Stimulated activated naive B cell treated with anti-CD40 and anti-IgM and Interleukin-4, amounts not matched to agents 10 μg/mL and 1 μg/mL and 100 μg/mL, for 72 hours (primary cell): ENCODE measurements at regions not wholly inside any gene's neighbourhood (a gene's known extent, or its start where the extent isn't known, plus 50 kb on each side); places are given as distances from the start of the nearest gene placed in this dataset.

Source experiments
- ATAC-seq, 2 donors: fragments of 150-1000 bp; cut with Tn5 transposase; replicated peaks; 2 replicates each; pipeline ENCODE4 v1.10.0; 2021; ENCODE audit warnings: moderate library complexity in 1 of 2
- DNase-seq: peaks from one replicate; pipeline ENCODE4 v3.0.0; 2021
- H3K27ac Mint-ChIP-seq: one replicate; pipeline ENCODE4 v1.8.0; 2022; ENCODE audit warnings: mild to moderate bottlenecking, mixed read lengths
- H3K27me3 Mint-ChIP-seq, 2 donors: one replicate each; pipeline ENCODE4 v1.8.0; 2022; ENCODE audit warnings: mixed read lengths in 2 of 2
- H3K36me3 Mint-ChIP-seq, 2 donors: one replicate each; pipeline ENCODE4 v1.8.0; 2022; ENCODE audit warnings: mixed read lengths in 2 of 2, mild to moderate bottlenecking in 1 of 2
- H3K4me1 Mint-ChIP-seq, 2 donors: one replicate each; pipeline ENCODE4 v1.8.0; 2022; ENCODE audit warnings: mixed read lengths in 2 of 2, mild to moderate bottlenecking in 1 of 2
- H3K4me3 Mint-ChIP-seq, 2 donors: one replicate each; pipeline ENCODE4 v1.8.0; 2022; ENCODE audit warnings: mild to moderate bottlenecking in 2 of 2, mixed read lengths in 2 of 2, moderate library complexity in 1 of 2
- H3K9me3 Mint-ChIP-seq, 2 donors: one replicate each; pipeline ENCODE4 v1.8.0; 2022; ENCODE audit warnings: mixed read lengths in 2 of 2, mild to moderate bottlenecking in 1 of 2

DNA sequence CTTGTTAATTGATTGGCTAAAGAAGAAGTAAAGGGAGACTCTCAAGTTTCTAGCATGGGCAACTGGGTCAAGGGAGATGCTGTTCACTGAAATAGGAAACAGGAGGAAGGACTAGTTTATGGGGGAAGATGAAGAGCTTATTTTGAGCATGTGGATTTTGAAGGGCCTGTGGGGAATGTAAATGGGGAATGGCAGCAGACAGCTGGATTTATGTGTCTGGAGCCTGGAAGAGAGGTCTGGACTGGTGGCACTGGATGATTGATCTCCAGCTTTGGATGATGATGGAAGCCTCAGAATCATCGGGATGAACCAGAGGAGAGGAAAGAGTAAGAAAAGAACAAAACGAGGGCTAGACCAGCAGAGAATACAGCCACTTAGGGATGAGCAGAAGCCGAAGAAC, 54.9 kb upstream of the ENAH start:
- no peak overlapping the region for H3K27ac Mint-ChIP-seq
- no peaks in the 10 kb centered on the region for H3K9me3 Mint-ChIP-seq
- peaks cover 0 to 7% of the 10 kb centered on the region in 2 donors for H3K4me1 Mint-ChIP-seq
- no peaks in the 10 kb centered on the region for H3K36me3 Mint-ChIP-seq
- ATAC-seq (no peak), DNase-seq (no peak)
- no peak overlapping the region for H3K4me3 Mint-ChIP-seq
- H3K27me3 Mint-ChIP-seq = no peaks in the 10 kb centered on the region

DNA sequence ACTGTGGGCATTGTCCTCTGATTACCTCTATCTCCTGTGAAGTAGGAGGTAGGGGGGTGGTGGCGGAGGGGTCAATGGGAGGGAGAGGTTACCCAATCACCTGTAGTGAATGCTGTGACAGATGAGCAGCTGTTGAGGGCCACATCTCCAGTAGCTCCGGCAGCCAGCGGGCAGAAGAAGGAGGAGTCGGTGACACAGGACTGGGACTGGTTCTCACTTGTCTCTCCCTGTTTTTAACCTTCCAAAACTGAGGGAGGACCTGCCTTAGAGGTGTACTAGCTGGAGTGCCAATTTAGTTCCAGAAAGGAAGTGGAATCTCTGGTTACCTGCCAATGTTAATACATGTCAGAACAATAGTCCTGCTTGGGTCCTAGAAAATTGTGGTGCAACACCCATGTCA, 56.2 kb upstream of the ENAH start:
- no peak overlapping the region for H3K27ac Mint-ChIP-seq
- no peak for ATAC-seq
- H3K36me3 Mint-ChIP-seq = no peaks in the 10 kb centered on the region
- no peaks in the 10 kb centered on the region for H3K27me3 Mint-ChIP-seq
- peaks cover 0 to 7% of the 10 kb centered on the region in 2 donors for H3K4me1 Mint-ChIP-seq
- H3K9me3 Mint-ChIP-seq = no peaks in the 10 kb centered on the region
- no peak for DNase-seq
- H3K4me3 Mint-ChIP-seq = no peak overlapping the region

DNA sequence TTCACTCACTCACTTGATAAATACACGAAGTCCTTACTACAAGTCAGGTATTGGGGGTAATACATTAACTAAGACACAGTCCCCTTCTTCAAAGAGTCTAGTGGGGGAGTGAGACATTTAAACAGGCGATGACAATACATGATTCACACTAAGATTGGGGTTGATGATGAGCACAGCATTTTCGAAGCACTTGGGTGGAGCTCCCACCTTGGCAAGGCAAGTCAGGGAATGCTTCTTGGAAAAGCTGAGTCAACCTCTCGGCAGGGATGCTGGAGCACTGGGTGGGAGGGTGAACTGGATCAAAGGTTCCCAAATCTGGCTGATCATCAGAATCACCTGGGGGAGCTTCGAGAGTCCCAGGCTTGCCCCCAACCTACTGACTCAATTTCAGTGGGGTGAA, 57.9 kb upstream of the ENAH start:
- Mint-ChIP-seq H3K36me3 (no peaks in the 10 kb centered on the region), H3K4me3 (no peak overlapping the region), H3K9me3 (no peaks in the 10 kb centered on the region), H3K4me1 (peaks cover 0 to 7% of the 10 kb centered on the region in 2 donors), H3K27me3 (no peaks in the 10 kb centered on the region), H3K27ac (no peak overlapping the region)
- no peak for ATAC-seq
- no peak for DNase-seq

DNA sequence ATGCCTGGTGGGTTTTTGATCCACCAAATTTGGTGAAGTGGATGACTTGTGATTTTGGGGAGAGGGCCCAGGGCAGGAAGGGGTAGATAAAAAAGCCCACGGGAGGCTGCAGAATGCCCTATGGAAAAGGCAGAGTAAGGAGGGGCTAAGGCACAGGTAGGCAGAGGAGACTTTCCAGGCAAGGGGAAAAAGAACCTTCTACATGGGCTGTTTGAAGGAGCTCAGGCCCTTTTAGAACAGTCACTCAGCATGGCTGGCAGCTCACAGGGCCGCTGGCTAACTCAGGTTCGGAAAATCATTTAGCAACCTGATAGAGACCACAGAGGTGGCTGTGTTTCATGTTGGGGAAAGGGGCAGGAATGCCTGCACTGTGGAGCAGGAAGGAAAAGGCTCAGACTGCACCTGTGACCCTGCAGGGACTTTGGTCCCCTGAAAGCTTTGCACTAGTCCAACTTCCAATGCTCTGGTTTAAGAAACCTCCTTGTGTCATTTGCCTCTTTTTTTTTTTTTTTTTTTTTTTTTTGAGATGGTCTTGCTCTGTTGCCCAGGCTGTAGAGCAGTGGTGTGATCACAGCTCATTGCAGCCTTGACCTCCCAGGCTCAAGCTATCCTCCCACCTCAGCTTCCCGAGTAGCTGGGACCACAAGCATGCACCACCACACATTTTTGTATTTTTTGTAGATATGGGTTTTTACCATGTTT, 58.5 kb upstream of the ENAH start:
- ATAC-seq = no peak
- no peaks in the 10 kb centered on the region for H3K9me3 Mint-ChIP-seq
- H3K27me3 Mint-ChIP-seq = no peaks in the 10 kb centered on the region
- DNase-seq = no peak
- peaks cover 0 to 7% of the 10 kb centered on the region in 2 donors for H3K4me1 Mint-ChIP-seq
- no peak overlapping the region for H3K27ac Mint-ChIP-seq
- H3K4me3 Mint-ChIP-seq = no peak overlapping the region
- H3K36me3 Mint-ChIP-seq = no peaks in the 10 kb centered on the region

DNA sequence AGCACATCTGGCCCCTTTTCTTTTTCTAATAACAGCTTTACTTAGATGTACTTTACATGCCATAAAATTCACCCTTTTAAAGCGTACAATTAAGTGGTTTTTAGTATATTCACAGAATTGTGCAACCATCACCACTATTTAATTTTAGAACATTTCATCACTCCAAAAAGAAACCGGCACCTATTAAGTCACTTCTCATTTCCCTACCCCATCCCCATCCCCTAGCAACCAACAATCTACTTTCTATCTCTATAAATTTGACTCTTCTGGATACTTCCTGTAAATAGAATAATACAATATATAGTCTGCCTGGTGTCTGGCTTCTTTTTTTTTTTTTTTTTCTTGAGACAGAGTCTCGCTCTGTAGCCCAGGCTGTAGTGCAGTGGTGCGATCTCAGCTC, 59.5 kb upstream of the ENAH start:
- DNase-seq (no peak), ATAC-seq (peak in 1 of 2 donors; percentile 12)
- H3K27ac Mint-ChIP-seq = no peak overlapping the region
- H3K4me1 Mint-ChIP-seq = peaks cover 0 to 7% of the 10 kb centered on the region in 2 donors
- no peaks in the 10 kb centered on the region for H3K27me3 Mint-ChIP-seq
- no peaks in the 10 kb centered on the region for H3K9me3 Mint-ChIP-seq
- H3K36me3 Mint-ChIP-seq = no peaks in the 10 kb centered on the region
- no peak overlapping the region for H3K4me3 Mint-ChIP-seq

DNA sequence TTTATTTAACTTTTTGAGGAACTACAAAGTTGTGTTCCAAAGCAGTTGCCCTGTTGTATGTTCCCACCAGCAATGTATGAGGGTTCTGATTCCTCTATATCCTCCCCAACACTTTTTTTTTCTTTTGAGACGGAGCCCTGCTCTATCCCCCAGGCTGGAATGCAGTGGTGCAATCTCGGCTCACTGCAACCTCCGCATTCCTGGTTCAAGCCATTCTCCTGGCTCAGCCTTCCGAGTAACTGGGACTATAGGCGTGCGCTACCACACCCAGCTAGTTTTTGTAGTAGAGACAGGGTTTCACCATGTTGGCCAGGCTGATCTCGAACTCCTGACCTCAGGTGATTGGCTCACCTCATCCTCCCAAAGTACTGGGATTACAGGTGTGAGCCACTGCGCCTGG, 60.4 kb upstream of the ENAH start:
- Mint-ChIP-seq H3K4me1 (peaks cover 0 to 7% of the 10 kb centered on the region in 2 donors), H3K27me3 (no peaks in the 10 kb centered on the region), H3K9me3 (no peaks in the 10 kb centered on the region), H3K36me3 (no peaks in the 10 kb centered on the region), H3K4me3 (no peak overlapping the region), H3K27ac (no peak overlapping the region)
- DNase-seq = no peak
- ATAC-seq = no peak

DNA sequence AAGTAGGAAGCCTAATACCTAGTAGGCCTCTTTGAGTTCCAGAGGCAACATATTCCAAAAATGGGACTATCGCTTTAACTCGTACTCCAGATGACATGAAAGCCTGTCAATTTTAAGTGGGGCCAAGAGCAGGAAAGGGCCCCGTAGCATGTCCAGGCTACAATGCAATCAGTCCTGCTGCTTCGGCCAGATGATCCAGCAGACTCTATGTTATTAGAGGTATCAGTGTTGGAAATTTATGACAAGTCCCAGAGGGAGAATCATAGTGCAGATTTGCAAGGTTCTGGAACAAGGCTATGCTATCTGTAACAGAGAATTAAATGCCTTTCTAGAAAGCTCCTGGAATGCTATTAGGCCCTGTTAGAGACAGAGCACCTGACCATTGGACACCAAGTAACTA, 56.7 kb upstream of the SRP9 start:
- no peak overlapping the region for H3K27ac Mint-ChIP-seq
- H3K9me3 Mint-ChIP-seq = no peaks in the 10 kb centered on the region
- H3K27me3 Mint-ChIP-seq = peaks cover 0 to 3% of the 10 kb centered on the region in 2 donors
- no peak overlapping the region for H3K4me3 Mint-ChIP-seq
- no peaks in the 10 kb centered on the region for H3K36me3 Mint-ChIP-seq
- ATAC-seq (no peak), DNase-seq (no peak)
- H3K4me1 Mint-ChIP-seq = no peaks in the 10 kb centered on the region

DNA sequence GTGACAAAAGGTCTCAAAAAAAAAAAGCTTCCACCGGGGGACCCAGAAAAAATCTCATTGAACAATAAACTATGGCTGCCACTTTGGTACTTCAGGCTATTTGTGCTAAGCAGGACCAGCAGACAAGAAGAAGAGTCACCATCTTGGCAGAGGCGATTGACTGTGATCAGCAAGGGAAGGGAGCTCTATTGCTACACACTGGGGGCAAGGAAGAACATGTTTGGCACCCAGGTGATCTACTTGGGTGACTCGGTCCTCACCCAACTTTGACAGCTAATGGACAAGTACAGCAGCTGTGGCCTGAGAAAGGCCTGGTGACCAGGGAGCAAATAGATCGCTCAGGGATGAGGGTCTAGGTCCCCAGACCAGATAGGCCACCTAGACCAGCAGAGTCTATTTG, 53.4 kb upstream of the SRP9 start:
- no peaks in the 10 kb centered on the region for H3K4me1 Mint-ChIP-seq
- H3K9me3 Mint-ChIP-seq = no peaks in the 10 kb centered on the region
- H3K4me3 Mint-ChIP-seq = no peak overlapping the region
- H3K36me3 Mint-ChIP-seq = no peaks in the 10 kb centered on the region
- ATAC-seq (no peak), DNase-seq (no peak)
- peaks cover 0 to 11% of the 10 kb centered on the region in 2 donors for H3K27me3 Mint-ChIP-seq
- H3K27ac Mint-ChIP-seq = no peak overlapping the region
